ENCODE measurements at regions not wholly inside any gene's neighbourhood (a gene's known extent, or its start where the extent isn't known, plus 50 kb on each side); places are given as distances from the start of the nearest gene placed in this dataset.

GRCh38 chr18:26794230-26795101, 71.0 kb downstream of the AQP4 start:
- Histone ChIP-seq H3K36me3 (ENCODE audit: control insufficient read depth, insufficient read depth, low read length) (no peaks in the 10 kb centered on the region), H3K27me3 (ENCODE audit: control insufficient read depth, insufficient read depth, low read length) (no peaks in the 10 kb centered on the region), H3K4me3 (ENCODE audit: low read depth, low read length) (no peak overlapping the region)
- TF ChIP-seq CTCF (IDR thresholded peaks at IDR 0.05; ENCODE audit: insufficient read depth, low read length, poor library complexity, severe bottlenecking): no peak
- DNase-seq (ENCODE audit: low read depth): no peak

- Histone ChIP-seq H3K27me3 (ENCODE audit: control insufficient read depth, insufficient read depth, low read length) (no peaks in the 10 kb centered on the region), H3K4me3 (ENCODE audit: low read depth, low read length) (no peak overlapping the region), H3K36me3 (ENCODE audit: control insufficient read depth, insufficient read depth, low read length) (no peaks in the 10 kb centered on the region)
- DNase-seq (ENCODE audit: low read depth): peak; percentile 16
- no peak for TF ChIP-seq CTCF (IDR thresholded peaks at IDR 0.05; ENCODE audit: insufficient read depth, low read length, poor library complexity, severe bottlenecking)
Observed at GRCh38 chr18:26792661-26793060, 72.8 kb downstream of the AQP4 start.

GRCh38 chr18:26791676-26792075, 73.8 kb downstream of the AQP4 start:
- DNase-seq (ENCODE audit: low read depth): no peak
- TF ChIP-seq CTCF (IDR thresholded peaks at IDR 0.05; ENCODE audit: insufficient read depth, low read length, poor library complexity, severe bottlenecking): no peak
- no peaks in the 10 kb centered on the region for H3K36me3 ChIP-seq (ENCODE audit: control insufficient read depth, insufficient read depth, low read length)

GRCh38 chr18:26784599-26784998, 80.9 kb downstream of the AQP4 start:
- no peak for DNase-seq (ENCODE audit: low read depth)
- Histone ChIP-seq H3K4me3 (ENCODE audit: low read depth, low read length) (no peak overlapping the region), H3K27me3 (ENCODE audit: control insufficient read depth, insufficient read depth, low read length) (no peaks in the 10 kb centered on the region), H3K36me3 (ENCODE audit: control insufficient read depth, insufficient read depth, low read length) (no peaks in the 10 kb centered on the region)
- no peak for TF ChIP-seq CTCF (IDR thresholded peaks at IDR 0.05; ENCODE audit: insufficient read depth, low read length, poor library complexity, severe bottlenecking)

More at GRCh38 chr18:26791676-26792075, 73.8 kb downstream of the AQP4 start:
- no peaks in the 10 kb centered on the region for H3K27me3 ChIP-seq (ENCODE audit: control insufficient read depth, insufficient read depth, low read length)
- H3K4me3 ChIP-seq (ENCODE audit: low read depth, low read length): no peak overlapping the region

- no peak for TF ChIP-seq CTCF (IDR thresholded peaks at IDR 0.05; ENCODE audit: insufficient read depth, low read length, poor library complexity, severe bottlenecking)
- DNase-seq (ENCODE audit: low read depth): no peak
- H3K36me3 ChIP-seq (ENCODE audit: control insufficient read depth, insufficient read depth, low read length): no peaks in the 10 kb centered on the region
- no peaks in the 10 kb centered on the region for H3K27me3 ChIP-seq (ENCODE audit: control insufficient read depth, insufficient read depth, low read length)
- no peak overlapping the region for H3K4me3 ChIP-seq (ENCODE audit: low read depth, low read length)
Observed at GRCh38 chr18:26783170-26783569, 82.3 kb downstream of the AQP4 start.
